ENCODE measurements at regions not wholly inside any gene's neighbourhood (a gene's known extent, or its start where the extent isn't known, plus 50 kb on each side); places are given as distances from the start of the nearest gene placed in this dataset.

DNA sequence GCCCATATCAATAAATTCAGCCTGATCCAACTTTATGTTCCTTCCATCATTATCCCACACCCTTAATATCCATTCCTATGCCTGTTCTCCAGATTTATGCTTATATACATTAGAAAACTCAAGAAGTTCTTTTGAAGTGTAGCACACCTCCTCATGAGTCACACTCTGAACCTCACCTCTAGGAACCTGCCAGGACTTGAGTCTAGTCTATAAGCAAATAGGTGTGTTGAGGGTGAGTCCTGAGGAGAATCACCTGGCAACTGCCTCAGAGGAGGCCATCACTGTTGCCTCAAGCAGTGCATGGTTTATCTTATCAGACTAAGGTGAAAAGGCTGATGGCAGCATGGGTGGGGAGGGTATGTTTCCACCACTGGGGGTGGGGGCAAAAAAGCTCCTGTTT lies 496.7 kb downstream of the C6orf118 start:
- no peak for DNase-seq (ENCODE audit: extremely low spot score)
- ChIA-PET POLR2A (no interaction called here), CTCF (interaction anchor here (1.2 to 1.6 kb wide), 2 partner anchors 10 to 58 kb away, joined by 3 to 4 read pairs; no protein-coding TSS in a partner anchor)
- TF ChIP-seq, protein P1, sequence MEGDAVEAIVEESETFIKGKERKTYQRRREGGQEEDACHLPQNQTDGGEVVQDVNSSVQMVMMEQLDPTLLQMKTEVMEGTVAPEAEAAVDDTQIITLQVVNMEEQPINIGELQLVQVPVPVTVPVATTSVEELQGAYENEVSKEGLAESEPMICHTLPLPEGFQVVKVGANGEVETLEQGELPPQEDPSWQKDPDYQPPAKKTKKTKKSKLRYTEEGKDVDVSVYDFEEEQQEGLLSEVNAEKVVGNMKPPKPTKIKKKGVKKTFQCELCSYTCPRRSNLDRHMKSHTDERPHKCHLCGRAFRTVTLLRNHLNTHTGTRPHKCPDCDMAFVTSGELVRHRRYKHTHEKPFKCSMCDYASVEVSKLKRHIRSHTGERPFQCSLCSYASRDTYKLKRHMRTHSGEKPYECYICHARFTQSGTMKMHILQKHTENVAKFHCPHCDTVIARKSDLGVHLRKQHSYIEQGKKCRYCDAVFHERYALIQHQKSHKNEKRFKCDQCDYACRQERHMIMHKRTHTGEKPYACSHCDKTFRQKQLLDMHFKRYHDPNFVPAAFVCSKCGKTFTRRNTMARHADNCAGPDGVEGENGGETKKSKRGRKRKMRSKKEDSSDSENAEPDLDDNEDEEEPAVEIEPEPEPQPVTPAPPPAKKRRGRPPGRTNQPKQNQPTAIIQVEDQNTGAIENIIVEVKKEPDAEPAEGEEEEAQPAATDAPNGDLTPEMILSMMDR (IDR thresholded peaks at IDR 0.05; ENCODE audit: control extremely low read depth, extremely low read depth, low read depth, missing control alignments) = no peak

DNA sequence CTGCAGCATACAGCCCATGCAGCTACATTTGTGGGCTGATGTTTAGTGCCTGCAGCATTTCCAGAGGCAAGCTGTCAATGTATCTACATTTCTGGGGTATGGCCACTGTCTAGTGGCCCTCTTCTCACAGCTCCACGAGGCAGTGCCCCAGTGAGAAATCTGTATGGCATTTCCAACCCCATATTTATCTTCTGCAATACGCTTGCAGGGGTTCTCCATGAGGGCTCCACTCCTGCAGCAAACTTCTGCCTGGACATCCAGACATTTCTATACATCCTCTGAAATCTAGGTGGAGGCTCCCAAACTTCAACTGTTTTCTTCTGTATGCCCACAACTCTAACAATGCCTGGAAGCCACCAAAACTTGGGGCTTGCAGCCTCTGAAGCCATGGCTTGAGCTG lies 502.3 kb downstream of the C6orf118 start:
- DNase-seq (ENCODE audit: extremely low spot score) = no peak
- POLR2A ChIA-PET = no interaction called here
- TF ChIP-seq, protein P1 (IDR thresholded peaks at IDR 0.05; ENCODE audit: control extremely low read depth, extremely low read depth, low read depth, missing control alignments) = no peak
- CTCF ChIA-PET = interaction anchor here (1.1 kb wide), 1 partner anchor 14 kb away, joined by 3 read pairs; no protein-coding TSS in a partner anchor

DNA sequence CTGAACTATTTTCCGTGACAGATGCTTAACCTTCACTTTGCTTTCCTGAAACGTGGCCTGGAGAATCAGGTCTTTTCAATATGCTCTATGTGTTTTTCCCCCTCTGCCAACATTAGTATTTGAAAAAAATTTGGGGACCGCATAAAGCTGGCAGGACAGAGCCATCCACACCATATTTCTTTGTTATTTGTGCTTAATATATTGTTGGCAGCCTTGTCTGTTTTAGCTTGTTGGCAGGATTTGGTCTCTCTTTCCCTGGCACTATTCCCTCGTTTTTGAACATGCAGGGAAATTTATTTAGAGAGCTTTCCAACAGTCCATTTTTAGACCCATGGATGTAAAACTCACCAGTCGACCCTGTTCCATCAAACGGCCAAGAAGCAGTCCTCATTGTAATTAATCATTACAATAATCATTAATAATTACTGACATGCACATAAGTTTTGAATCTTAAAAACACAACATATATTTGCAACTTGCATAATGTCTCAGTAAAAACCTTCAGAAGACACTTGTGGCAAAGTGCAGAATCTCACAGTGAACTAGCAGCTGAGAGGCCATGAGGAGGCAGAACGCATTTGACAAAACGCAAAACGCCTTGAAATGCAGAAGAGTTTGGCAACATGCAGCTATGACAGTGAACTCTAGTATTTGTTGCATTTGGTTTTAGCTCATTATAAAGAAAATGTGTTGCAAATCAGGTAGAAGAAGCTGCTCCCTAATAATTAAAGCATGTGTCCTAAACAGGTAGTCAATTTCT lies 514.2 kb downstream of the C6orf118 start:
- DNase-seq (ENCODE audit: extremely low spot score) = no peak
- CTCF ChIA-PET = no interaction called here
- POLR2A ChIA-PET = no interaction called here
- TF ChIP-seq, protein P1 (IDR thresholded peaks at IDR 0.05; ENCODE audit: control extremely low read depth, extremely low read depth, low read depth, missing control alignments) = no peak

DNA sequence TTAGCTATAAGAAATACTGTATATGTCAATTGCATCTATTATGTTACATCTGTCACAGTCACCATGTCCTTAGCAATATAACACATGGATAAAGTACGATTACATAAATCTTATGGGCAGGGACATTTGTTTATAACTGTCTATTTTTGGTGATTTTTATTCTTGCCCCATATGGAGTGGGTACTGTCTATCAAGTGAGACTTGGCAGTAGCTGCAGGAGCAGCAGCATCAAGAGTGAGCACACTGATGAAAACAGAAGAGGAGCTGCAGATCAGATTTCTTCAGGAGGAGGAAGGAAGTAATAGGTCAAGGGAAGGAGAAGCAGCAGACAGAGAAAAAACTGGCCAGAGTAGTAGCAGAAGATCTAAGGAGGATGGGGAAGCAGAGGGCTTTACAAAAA lies 516.7 kb downstream of the C6orf118 start:
- DNase-seq (ENCODE audit: extremely low spot score) = no peak
- ChIA-PET POLR2A (no interaction called here), CTCF (interaction anchor here (1.3 to 2.1 kb wide), 2 partner anchors 11 to 14 kb away, joined by 3 to 9 read pairs; no protein-coding TSS in a partner anchor)
- TF ChIP-seq, protein P1 (IDR thresholded peaks at IDR 0.05; ENCODE audit: control extremely low read depth, extremely low read depth, low read depth, missing control alignments) = no peak

DNA sequence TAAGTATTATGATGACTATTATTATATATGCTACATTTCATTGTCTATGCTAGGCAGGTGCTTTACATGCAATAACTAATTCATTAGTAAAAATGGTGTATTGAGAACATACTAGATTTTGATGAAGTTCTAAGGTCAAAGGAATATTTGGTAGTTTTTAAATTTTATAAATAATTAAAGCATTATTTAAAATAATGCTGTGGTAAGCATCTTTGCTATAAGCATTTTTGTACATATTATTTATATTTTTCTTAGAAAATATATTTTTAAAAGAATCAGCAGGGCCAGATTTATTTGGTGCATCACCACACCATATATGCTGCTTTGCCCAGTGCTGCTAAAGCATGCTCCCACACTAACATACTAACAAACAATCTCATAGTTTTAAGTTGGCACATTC lies 517.9 kb downstream of the C6orf118 start:
- TF ChIP-seq, protein P1 (IDR thresholded peaks at IDR 0.05; ENCODE audit: control extremely low read depth, extremely low read depth, low read depth, missing control alignments) = no peak
- ChIA-PET POLR2A (no interaction called here), CTCF (no interaction called here)
- no peak for DNase-seq (ENCODE audit: extremely low spot score)

DNA sequence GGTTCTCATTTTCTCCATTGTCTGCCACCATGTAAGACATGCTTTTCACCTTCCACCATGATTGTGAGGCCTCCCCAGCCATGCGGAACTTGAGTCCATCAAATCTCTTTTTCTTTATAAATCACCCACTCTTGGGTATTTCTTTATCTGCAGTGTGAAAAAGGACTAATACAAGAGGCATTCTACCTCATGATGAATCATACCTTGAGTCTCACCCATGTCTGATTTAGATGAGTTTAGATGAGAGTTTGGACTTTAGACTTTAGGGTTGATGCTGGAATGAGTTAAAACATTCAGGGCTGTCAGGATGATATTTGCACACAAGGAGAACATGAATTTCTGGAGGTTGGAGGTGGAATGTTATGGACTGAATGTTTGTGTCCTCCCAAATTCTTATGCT lies 545.6 kb downstream of the C6orf118 start:
- ChIA-PET POLR2A (no interaction called here), CTCF (no interaction called here)

More for the DNA sequence above, 545.6 kb downstream of the C6orf118 start:
- TF ChIP-seq, protein P1 (IDR thresholded peaks at IDR 0.05; ENCODE audit: control extremely low read depth, extremely low read depth, low read depth, missing control alignments) = no peak
- DNase-seq (ENCODE audit: extremely low spot score) = no peak

Data from GM10248 (cell line).